Activated effector memory CD4-positive, alpha-beta T cell treated with Interleukin-2 at 50 U/mL for 16 hours (primary cell): ENCODE measurements at regions not wholly inside any gene's neighbourhood (a gene's known extent, or its start where the extent isn't known, plus 50 kb on each side); places are given as distances from the start of the nearest gene placed in this dataset.

Experiments used
- DNase-seq: peaks from one replicate; pipeline ENCODE4 v3.0.0-alpha.2; 2020

DNA sequence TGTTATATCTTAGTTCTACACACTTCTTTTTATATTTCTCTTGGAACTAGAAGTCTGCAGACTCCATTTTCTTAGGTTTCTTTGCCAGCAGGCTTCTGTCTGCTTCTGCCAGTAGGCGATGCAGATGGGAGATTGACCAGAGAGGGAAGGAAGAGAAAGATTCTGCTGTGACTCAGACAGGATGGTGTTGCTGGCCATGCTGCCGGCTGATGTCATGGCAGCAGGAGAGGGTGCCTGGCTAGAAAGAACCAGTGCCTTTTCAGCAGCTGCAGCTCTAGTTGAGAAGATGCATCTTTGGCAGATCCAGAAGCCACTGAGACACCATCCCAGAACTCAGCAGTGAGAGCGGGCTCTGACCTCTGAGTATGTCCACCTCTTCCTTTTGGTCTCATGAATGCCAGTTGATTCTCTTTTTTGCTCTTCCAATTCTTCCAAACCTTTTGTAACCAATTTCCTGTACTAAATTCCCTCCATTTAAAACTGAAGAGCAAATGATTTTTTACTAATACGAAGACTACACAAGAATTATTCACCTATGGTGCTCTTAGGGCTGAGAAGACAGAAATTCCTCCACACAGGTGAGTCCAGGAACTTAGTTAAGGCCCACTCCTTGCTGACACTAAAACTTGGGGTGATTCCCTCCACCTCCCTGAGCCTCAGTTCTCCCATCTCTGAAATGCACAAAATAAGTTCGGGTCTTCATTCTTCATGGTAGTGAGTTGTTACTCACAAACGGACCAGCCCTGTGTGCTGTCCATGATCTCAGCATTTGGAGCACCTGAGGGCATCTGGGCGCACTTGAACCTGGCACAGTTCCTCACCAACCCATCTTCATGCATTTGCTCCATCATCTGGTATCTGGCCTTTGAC, 200.7 kb downstream of the MYCN start:
- DNase-seq, result no peak

- DNase-seq, result no peak
These were observed 199.6 kb downstream of the MYCN start for GRCh38 chr2:16139663-16140615.

- DNase-seq, result no peak
These were observed 198.7 kb downstream of the MYCN start for GRCh38 chr2:16138811-16139662.

- DNase-seq, result no peak
These were observed 196.9 kb downstream of the MYCN start for GRCh38 chr2:16137080-16137755.

DNA sequence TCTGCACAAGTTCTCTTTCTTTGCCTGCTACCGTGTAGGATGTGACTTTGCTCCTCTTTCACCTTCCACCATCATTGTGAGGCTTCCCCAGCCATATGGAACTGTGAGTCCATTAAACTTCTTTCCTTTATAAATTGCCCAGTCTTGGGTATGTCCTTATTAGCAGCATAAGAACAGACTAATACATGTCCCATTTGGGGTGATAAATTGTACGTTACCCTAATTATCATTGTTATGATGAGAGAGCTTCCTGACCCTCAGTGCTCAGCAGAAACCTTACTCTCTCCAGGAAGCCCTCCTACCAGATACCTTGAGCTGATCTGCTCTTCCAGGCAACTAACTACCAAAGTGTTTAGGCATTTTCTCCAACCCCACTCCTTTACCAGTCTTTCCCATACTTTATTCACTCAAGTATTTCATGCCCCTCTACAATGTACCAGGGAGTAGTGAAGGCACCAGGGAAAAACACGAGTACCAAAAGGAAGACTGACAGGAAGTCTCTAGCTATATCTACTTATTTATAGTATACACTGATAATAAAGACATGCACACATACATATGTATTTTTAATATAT, 196.2 kb downstream of the MYCN start:
- DNase-seq, result no peak

- DNase-seq, result no peak
These were observed 195.6 kb downstream of the MYCN start for GRCh38 chr2:16135913-16136310.

DNA sequence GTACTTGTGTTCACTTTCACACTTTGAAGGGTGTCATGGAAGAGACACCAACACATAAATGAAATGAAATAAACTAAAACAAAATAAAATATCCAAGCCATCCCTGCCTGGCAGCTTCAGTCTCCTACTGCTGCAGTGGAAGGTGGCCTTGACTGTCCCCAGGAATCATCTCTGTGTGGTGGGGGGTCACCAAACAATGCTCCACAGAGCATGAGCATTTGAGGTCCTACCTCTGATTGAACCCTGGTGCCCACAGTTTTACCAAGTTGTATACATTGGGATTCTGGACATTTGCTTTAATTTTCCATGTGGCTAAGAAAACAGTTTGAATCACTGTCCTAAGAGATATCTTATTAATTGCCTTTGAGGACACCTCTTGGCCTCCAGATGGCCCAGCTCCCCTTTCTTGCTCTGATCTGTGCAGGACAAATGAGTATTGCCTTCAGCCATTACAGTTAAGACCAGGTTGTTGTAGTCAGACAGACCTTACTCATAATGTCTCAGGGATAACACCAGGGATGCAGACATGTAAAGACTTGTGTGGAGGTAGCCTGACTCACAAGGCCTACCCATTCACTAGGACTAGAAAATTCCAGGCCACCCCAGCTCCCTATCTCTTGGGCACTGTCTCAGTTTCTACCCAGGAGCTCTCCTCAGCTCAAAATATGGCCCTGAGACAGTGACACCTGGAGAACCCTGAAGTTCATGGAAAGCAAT, 195.0 kb downstream of the MYCN start:
- DNase-seq, result no peak

DNA sequence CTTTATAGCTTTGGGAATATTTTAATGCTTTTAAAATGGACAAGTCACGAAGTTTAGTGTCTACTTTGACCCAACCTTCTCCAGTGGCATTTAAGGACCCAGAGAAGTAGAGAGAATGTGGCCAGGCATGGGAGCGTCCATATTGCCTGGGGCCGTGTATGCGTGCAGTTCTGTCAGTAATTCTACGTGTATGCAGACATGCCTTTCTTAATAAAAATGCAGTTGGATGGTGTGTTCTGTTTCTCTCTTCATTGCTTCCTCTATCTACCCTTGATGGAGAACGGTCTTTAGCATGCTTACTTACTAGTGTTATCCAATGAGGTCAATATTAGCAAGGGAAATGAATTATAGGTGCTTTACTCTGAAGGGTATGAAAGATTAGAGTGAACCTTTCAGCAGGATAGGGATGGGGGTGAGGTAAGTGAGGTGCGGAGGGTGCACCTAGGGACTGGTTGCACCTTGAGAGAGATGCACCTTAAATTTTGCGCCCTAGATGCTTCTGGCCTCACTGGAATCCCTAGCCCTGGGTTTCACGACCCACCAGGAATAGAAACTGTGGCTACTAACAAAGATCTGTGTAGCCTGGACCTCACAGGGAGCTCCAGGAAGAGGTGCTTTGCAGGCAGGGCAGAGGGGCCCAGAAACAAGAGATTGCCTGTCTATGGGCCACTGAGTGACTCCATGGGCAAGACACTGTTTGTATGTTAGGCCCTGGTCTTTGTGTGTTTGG, 194.3 kb downstream of the MYCN start:
- no peak for DNase-seq

DNA sequence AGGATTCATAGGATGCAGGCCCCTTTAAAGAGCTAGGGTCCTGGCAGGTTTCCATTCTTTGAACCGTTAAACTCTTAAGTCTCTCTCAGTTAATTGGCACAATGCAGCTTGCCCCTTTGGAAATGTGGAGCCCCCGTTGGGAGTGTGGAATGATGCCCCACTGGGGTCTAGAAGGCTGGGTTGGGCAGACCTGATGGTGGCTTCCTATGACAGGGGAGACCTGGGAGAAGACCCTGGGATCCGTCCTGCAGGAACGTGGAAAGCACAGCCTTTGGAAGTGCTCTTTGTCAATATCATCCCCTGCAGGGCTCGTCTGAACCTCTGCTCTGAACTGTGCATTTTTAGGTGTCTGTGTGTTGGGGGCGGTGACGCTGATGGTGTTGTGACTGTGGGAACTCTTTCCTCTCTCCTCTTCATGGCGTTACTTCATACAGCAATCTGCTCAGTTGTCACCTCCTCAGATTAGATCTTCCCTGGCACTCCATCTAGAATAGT, 190.6 kb downstream of the MYCN start:
- DNase-seq, result no peak

DNA sequence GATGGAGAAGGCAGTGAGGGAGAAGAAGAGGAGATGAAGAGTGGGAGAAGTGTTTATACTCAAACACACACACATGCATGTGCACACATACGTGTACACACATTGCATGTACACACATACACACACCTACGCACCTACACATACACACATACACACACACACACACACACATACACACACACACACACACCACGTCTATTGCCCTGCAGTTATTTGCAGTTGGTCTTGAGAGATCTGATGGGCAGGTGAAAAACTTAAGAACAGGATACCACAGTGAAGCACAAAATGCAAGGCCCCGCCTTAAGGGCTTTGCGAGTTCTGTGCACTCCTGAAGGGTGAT, 190.2 kb downstream of the MYCN start:
- DNase-seq, result no peak

- DNase-seq, result no peak
These were observed 189.6 kb downstream of the MYCN start for GRCh38 chr2:16129716-16130540.

DNA sequence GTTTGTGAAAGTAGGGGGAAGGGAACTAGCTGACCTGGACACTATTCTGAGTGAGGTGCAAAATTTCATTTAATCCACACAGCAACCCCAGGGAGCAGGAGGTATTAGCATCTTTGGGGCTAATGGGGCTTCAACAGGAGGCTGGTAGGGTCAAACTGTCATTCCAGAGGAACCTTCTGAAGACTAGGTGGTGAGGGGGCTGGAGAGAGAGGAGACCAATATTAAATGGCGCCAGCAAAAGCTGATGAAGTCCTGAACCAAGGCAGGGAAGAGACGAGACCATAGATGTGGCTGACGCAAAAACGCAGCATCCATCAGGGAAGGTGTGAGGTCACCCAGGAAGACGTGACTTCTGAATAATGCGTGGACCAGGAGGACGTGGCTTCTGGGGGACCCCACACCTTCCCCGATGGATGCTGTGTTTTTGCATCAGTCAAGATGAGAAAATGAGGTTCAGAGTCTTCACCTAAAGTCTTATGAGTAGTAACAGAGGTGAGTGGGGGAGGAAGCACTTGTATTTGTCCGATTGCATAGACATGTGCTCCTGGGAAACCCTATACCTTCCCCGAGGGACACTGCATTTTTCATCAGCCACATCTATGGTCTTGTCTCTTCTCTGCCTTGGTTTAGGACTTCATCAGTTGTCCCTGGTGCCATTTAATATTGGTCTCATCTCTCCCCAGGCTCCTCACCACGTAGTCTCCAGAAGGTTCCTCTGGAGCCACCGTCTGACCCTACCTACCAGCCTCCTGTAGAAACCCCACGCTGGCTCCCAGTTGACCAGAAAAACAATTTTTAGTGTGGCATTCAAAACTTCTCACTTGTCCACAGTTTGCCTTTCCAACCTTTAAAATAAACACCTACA, 188.6 kb downstream of the MYCN start:
- DNase-seq, result no peak

GRCh38 chr2:16127958-16128357, 187.6 kb downstream of the MYCN start:
- DNase-seq, result no peak

DNA sequence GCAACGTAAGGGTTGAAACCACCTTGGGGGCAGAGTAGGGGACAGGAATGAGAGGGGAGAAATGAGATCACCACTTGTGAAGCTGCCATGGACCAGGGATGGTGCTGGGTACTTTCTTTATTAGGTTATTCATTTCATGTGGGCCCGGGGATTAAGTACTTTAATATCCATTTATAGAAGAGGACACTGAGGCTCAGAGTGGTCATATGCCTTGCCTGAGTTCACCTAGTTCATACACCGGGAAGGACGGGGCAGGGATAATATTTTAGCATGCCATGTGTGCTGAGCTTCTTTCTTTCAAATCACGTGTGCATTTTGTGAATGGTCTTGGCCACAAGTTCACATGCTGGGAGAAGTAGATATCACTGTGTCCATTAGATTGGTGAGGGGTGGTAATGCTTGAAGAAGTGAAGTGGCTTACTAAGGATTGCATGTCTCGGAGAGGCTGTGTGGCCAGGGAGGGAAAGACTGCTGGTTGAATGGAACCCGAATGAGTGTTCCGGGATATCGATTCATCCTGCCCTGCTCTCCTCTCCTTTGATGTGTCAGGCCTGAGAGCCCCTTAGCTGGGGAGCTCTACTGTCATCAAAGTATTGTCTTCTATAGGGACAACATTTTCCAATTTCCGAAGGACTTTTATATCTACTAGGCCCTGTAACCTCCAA, 187.1 kb downstream of the MYCN start:
- no peak for DNase-seq

GRCh38 chr2:16126517-16127275, 186.3 kb downstream of the MYCN start:
- DNase-seq, result no peak

DNA sequence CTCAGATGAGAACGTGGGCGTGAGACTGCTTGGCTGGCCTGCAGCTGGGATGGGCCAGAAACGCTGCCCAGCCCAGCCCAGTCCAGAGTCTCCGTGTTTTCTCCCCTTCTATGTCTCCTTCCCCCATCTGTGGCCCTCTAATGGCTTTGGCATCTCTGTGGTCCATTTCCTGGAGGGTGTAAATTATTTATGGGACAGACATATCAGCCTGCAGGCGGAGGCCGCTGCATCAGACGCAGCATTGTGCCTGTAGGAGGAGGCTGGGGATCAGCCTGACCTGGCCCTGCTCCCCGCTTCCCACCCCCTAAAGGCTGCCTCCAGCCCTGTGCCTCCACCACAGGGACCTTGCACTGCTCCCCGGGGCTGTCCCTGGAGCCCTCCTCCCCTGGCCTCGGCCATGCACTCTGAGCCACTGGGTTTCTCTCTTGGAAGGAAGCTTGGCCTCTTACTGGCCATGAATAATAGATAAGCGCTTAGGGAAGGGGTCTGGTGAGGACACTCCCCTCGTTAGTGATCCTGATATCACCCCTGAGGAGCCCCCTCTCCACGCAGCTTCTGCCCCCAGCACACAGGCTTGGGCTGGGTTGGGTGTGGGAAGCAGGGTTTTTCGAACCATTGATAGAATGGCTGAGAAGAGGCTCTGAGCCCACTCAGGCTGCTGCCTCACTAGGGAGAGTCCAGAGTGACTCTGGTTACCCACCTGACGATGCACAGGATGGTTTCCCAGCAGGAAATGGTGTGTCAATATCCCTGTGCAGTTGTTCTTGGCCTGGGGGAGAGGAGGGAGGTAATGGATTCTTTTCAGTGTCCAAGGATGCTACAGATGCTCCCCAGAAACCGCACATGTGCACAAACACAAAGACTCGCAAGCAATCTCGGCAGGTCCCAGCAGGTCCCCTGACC, 185.5 kb downstream of the MYCN start:
- DNase-seq, result no peak
